GM12865 (cell line): ENCODE measurements at regions not wholly inside any gene's neighbourhood (a gene's known extent, or its start where the extent isn't known, plus 50 kb on each side); places are given as distances from the start of the nearest gene placed in this dataset.

Source experiments
- DNase-seq: peaks from one replicate; pipeline ENCODE4 v3.0.0; 2010; ENCODE audit warnings: low read depth
- H3K4me3 ChIP-seq: 2 replicates; pipeline ENCODE4 v1.5.1; 2011; ENCODE audit warnings: mild to moderate bottlenecking, low read depth, low read length, control low read depth
- TF ChIP-seq, protein P1 (sequence below): IDR thresholded peaks from 2 replicates; pipeline ENCODE4 v1.5.1; 2011; ENCODE audit warnings: low read length, control low read depth, low read depth, inconsistent platforms; ENCODE audit not compliant: insufficient read depth; ENCODE audit errors: missing control alignments

DNA sequence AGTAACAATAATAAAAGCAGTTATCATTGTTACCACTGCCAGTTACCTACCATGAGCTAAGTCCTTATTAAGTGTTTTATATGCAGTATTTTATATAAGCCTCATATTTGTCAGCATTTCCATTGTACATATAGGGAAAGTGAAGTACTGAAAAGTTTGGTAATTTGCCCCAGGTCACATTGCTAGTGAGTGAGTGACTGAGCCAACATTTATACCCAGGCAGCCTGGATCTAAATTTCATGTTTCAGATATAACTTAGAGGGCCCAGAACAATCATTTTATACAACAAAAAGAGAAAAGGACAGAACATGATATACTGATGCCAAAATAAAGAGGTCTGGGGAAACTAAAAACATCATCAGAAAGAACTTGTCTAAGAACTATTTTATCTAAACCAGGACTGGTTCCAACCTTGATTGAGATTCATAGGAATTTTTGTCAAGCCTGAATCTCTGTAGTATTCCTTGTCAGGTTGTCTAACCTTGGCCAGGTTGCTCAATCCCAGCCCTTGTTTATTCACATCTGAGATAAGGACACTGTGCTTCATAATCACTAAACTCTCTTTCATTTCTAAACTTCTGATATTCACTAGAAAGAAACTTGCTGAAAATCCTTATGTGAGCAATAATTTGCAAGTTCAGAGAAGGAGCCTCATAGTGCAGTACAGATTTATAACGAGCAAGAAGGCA is 308.2 kb downstream of the IPMK start:
- no peak overlapping the region for H3K4me3 ChIP-seq
- DNase-seq: no peak
- TF ChIP-seq, protein P1, sequence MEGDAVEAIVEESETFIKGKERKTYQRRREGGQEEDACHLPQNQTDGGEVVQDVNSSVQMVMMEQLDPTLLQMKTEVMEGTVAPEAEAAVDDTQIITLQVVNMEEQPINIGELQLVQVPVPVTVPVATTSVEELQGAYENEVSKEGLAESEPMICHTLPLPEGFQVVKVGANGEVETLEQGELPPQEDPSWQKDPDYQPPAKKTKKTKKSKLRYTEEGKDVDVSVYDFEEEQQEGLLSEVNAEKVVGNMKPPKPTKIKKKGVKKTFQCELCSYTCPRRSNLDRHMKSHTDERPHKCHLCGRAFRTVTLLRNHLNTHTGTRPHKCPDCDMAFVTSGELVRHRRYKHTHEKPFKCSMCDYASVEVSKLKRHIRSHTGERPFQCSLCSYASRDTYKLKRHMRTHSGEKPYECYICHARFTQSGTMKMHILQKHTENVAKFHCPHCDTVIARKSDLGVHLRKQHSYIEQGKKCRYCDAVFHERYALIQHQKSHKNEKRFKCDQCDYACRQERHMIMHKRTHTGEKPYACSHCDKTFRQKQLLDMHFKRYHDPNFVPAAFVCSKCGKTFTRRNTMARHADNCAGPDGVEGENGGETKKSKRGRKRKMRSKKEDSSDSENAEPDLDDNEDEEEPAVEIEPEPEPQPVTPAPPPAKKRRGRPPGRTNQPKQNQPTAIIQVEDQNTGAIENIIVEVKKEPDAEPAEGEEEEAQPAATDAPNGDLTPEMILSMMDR: no peak

DNA sequence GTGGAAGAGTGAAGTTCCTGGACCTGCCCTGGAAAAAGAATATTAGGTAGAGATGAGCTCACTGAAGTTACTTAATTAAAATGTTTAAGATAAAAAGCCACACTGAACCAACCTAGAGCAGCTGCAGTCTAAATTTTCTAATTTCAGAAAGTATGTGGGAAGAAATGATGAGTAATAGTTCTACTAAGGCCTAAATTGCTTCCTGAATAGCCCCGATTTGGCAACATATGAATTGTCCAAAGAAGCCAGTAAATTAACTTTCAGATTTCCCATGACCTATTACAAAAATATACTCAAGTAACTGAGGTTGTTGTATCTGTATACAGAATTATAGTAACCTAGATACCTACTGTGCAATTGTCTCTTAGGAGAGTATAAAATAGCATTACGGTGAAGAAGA is 312.6 kb downstream of the IPMK start:
- no peak for DNase-seq
- TF ChIP-seq, protein P1: no peak
- no peak overlapping the region for H3K4me3 ChIP-seq

DNA sequence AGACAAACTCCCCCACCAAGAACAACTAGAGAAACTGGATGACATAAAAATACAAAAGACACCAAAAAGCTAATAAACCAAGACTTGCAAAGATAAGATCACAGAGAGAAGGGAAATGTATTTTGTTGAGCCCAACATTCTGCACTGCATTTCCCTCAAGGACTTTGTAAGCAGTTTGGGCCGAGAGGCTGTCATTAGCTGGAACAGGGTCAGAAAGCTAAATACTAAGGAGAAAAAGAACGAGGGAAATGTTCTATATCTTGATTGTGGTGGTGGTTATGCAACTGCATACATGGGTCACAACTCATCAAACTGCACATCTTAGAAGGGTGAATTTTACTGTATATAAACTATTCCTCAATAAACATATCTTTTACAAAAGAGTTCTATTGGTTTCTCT is 315.0 kb downstream of the IPMK start:
- TF ChIP-seq, protein P1: no peak
- no peak for DNase-seq
- no peak overlapping the region for H3K4me3 ChIP-seq

DNA sequence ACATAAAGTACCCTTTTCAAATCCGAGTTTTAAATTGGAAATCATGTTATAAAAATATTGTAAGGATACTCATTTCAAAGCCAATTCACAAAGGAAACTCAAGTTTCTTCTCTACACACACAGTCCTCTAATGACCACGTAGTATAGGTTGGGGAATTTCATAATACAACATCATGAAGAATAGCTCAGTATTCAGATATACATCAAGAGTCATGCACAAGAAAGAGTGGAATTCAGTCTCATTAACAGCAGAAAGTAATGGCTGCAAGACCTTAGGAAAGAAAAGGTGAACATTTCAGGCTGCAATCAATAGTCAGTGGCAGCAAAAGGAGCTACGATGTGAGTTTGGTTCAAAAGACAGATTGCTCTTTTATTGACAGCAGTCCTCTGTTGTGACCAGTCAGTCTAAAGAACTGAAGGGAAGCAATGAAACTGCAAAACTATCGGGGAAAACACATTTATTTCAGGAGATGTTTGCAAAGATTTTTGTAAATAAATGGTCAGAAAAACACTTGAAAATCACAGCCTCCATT is 317.2 kb downstream of the IPMK start:
- H3K4me3 ChIP-seq: no peak overlapping the region
- TF ChIP-seq, protein P1: no peak
- no peak for DNase-seq

DNA sequence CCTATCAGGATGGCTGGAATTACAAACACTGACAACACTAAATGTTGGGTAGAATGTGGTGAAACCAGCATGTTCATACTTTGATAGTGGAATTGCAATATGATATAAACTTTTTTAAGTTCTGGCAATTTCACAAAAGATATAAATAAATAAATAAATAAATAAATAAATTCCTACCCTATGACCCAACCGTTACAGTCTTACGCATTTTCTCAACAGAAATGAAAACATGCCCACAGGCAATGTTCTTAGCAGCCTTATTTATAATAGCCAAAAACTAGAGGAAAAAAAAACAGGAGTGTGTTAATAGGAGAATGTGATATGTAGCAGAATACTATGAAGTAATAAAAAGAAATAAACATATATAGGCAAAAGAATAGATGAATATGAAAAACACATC is 318.9 kb downstream of the IPMK start:
- no peak for DNase-seq
- H3K4me3 ChIP-seq: no peak overlapping the region
- TF ChIP-seq, protein P1: no peak

DNA sequence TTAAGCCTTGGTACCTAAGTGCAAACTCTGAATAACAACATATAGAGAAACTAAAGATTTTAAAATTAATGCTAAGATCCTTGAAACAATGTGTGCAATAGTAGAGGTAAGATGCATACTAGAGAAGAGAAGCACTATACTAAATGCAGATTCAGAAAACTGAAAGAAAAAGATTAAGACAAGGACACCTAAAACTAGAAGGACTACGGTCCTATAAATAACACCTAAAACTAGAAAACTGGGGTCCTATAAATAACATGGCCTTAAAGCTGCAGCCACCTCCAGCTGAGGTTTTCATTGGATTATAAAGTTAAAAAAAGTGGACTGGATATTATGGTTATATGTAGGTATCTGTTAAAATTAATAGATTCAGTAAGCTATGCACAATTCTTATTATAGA is 320.9 kb downstream of the IPMK start:
- no peak overlapping the region for H3K4me3 ChIP-seq
- TF ChIP-seq, protein P1: no peak
- DNase-seq: no peak

DNA sequence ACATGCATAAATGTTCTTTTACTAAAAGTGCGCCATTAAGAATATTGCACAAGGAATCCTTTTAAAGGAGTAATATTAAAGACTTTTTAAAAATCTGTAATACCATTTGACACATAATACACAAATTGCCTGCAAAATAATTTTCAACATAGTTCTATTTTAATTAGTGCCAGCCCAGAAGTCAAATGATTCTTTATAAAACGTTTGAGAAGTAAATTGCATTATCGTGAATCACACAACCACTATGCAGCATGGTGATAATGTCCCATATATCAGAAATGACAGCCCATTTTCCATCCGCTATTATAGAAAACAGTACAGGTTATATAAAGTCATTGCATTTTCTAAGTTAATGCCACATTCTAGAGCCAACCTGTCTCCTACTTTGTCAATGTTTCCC is 324.0 kb downstream of the IPMK start:
- TF ChIP-seq, protein P1: no peak
- DNase-seq: no peak
- H3K4me3 ChIP-seq: no peak overlapping the region
